SK-N-SH (cell line): ENCODE measurements at regions not wholly inside any gene's neighbourhood (a gene's known extent, or its start where the extent isn't known, plus 50 kb on each side); places are given as distances from the start of the nearest gene placed in this dataset.

Experiments used
- CTCF ChIA-PET: fragments of 300-600, 350-600 bp; formaldehyde crosslinking; extraction: SDS; loops from one replicate; lab custom pipeline; 2021; lab: Yijun Ruan, JAX
- POLR2A ChIA-PET: fragments of 350-600 bp; sonication (Branson Sonifier 250); formaldehyde crosslinking; extraction: SDS; loops from one replicate; lab custom pipeline; 2020; ENCODE audit warnings: antibody characterized with exemption, inconsistent platforms; lab: Yijun Ruan, JAX
- DNase-seq: peaks from one replicate; pipeline ENCODE4 v3.0.0; 2012
- H2AFZ ChIP-seq: fragments of 200-600 bp; sonication (generic); 2 replicates; pipeline ENCODE4 v1.8.1; 2016; ENCODE audit warnings: antibody characterized with exemption, mild to moderate bottlenecking, low read depth
- H3F3A ChIP-seq: fragments of 200-600 bp; sonication (generic); replicated peaks from 2 replicates; pipeline ENCODE3; 2016; ENCODE audit warnings: antibody characterized with exemption, mild to moderate bottlenecking; ENCODE audit not compliant: insufficient read depth
- H3K27ac ChIP-seq, 2 experiments: fragments of 200-500 bp in 1 of 2; fragments of 200-600 bp in 1 of 2; sonication (Bioruptor generic) in 1 of 2; sonication (generic), shearing (Covaris generic) in 1 of 2; 2 replicates each; pipeline versions ENCODE4 v1.5.1 to v1.6.1; 2014 to 2016; ENCODE audit warnings: low read depth in 2 of 2, inconsistent platforms in 1 of 2, low read length in 1 of 2, mild to moderate bottlenecking in 1 of 2, mixed read lengths in 1 of 2
- H3K27me3 ChIP-seq: fragments of 200-600 bp; sonication (generic), shearing (Covaris generic); 2 replicates; pipeline ENCODE4 v1.6.1; 2016; ENCODE audit warnings: mixed run types; ENCODE audit not compliant: insufficient read depth
- H3K36me3 ChIP-seq, 2 experiments: fragments of 200-500 bp in 1 of 2; fragments of 200-600 bp in 1 of 2; sonication (Bioruptor generic) in 1 of 2; sonication (generic) in 1 of 2; replicated peaks in 1 of 2; 2 replicates each; pipeline versions ENCODE3 to v1.5.1; 2014 to 2016; ENCODE audit warnings: low read length in 1 of 2, mild to moderate bottlenecking in 1 of 2; ENCODE audit not compliant: insufficient read depth in 2 of 2, control insufficient read depth in 1 of 2
- H3K4me1 ChIP-seq, 2 experiments: fragments of 200-500 bp in 1 of 2; fragments of 200-600 bp in 1 of 2; sonication (Bioruptor generic) in 1 of 2; sonication (generic), shearing (Covaris generic) in 1 of 2; 2 replicates each; pipeline versions ENCODE4 v1.5.1 to v1.6.1; 2014 to 2016; ENCODE audit warnings: low read depth in 1 of 2, low read length in 1 of 2, mixed run types in 1 of 2; ENCODE audit not compliant: insufficient read depth in 2 of 2, control insufficient read depth in 1 of 2
- H3K4me2 ChIP-seq: fragments of 200-600 bp; sonication (generic), shearing (Covaris generic); 2 replicates; pipeline ENCODE4 v1.6.1; 2017; ENCODE audit warnings: mixed run types
- H3K4me3 ChIP-seq, 2 experiments: fragments of 200-500 bp in 1 of 2; fragments of 200-600 bp in 1 of 2; sonication (Bioruptor generic) in 1 of 2; sonication (generic), shearing (Covaris generic) in 1 of 2; 2 replicates each; pipeline versions ENCODE4 v1.5.1 to v1.8.1; 2014 to 2016; ENCODE audit warnings: low read depth in 2 of 2, inconsistent platforms in 1 of 2, low read length in 1 of 2, mild to moderate bottlenecking in 1 of 2, mixed read lengths in 1 of 2, moderate library complexity in 1 of 2
- H3K79me2 ChIP-seq: fragments of 200-600 bp; sonication (generic); 2 replicates; pipeline ENCODE4 v1.8.1; 2017; ENCODE audit warnings: mild to moderate bottlenecking; ENCODE audit not compliant: insufficient read depth
- H3K9ac ChIP-seq: fragments of 200-600 bp; sonication (generic); 2 replicates; pipeline ENCODE4 v1.6.1; 2017; ENCODE audit warnings: mixed run types
- H3K9me2 ChIP-seq: fragments of 200-600 bp; sonication (generic); 2 replicates; pipeline ENCODE4 v1.6.1; 2017; ENCODE audit warnings: mixed run types
- H3K9me3 ChIP-seq: fragments of 200-600 bp; sonication (generic); 2 replicates; pipeline ENCODE4 v1.6.1; 2017; ENCODE audit warnings: mixed run types, mild to moderate bottlenecking, moderate library complexity
- H4K20me1 ChIP-seq: fragments of 200-600 bp; sonication (generic); 2 replicates; pipeline ENCODE4 v1.6.1; 2017; ENCODE audit warnings: mild to moderate bottlenecking, mixed run types; ENCODE audit not compliant: insufficient read depth
- FOXJ3 ChIP-seq: sonication (generic); formaldehyde crosslinking; IDR thresholded peaks from 2 replicates; pipeline ENCODE4 v1.5.1; 2020; ENCODE audit warnings: mild to moderate bottlenecking, missing genetic modification reagents
- GABPA ChIP-seq: IDR thresholded peaks from 2 replicates; pipeline ENCODE4 v1.4.0; 2012; ENCODE audit warnings: low read depth, mild to moderate bottlenecking
- IRF3 ChIP-seq: fragments of 150-350 bp; IDR thresholded peaks from 2 replicates; pipeline ENCODE4 v1.6.1; 2016; ENCODE audit warnings: mild to moderate bottlenecking, low read depth, low read length
- MXI1 ChIP-seq: IDR thresholded peaks from 2 replicates; pipeline ENCODE4 v1.6.1; 2012; ENCODE audit warnings: mild to moderate bottlenecking, low read depth, low read length, improper control_type of control experiment
- POLR2AphosphoS5 ChIP-seq: IDR thresholded peaks from 2 replicates; pipeline ENCODE4 v1.6.1; 2012; ENCODE audit warnings: low read depth, low read length
- REST ChIP-seq: IDR thresholded peaks from 2 replicates; pipeline ENCODE4 v1.6.1; 2012; ENCODE audit warnings: mild to moderate bottlenecking, low read depth, low read length, moderate library complexity
- RXRA ChIP-seq: IDR thresholded peaks from 2 replicates; pipeline ENCODE4 v1.4.0; 2012; ENCODE audit warnings: low read depth, mild to moderate bottlenecking, borderline replicate concordance
- TEAD4 ChIP-seq: IDR thresholded peaks from 2 replicates; pipeline ENCODE4 v1.4.0; 2012; ENCODE audit warnings: mild to moderate bottlenecking, borderline replicate concordance; ENCODE audit not compliant: insufficient read depth
- WGBS: methylation state at CpG from one replicate; pipeline ENCODE4 v1.1.6; 2017; ENCODE audit warnings: low lambda C conversion rate; 5-methylcytosine and 5-hydroxymethylcytosine counted together

- H3K4me2 ChIP-seq = no peak overlapping the region
- H3K9ac ChIP-seq = no peak overlapping the region
- TF ChIP-seq TEAD4 = no peak
- no peak for TF ChIP-seq REST
- no peak for TF ChIP-seq IRF3
- no peak for TF ChIP-seq RXRA
- no peak for TF ChIP-seq POLR2AphosphoS5
- no peak for TF ChIP-seq MXI1
- TF ChIP-seq GABPA = no peak
- no peak overlapping the region for H3K27ac ChIP-seq
- WGBS = 98% methylated on average over 3 of the region's 3 CpGs
- ChIA-PET POLR2A (no interaction called here), CTCF (interaction anchor here (0.9 kb wide), 1 partner anchor 19 kb away, joined by 4 read pairs; no protein-coding TSS in a partner anchor)
- no peaks in the 10 kb centered on the region for H3K27me3 ChIP-seq
- H3K36me3 ChIP-seq = peaks cover 2 to 5% of the 10 kb centered on the region in 2 experiments
- H3K9me3 ChIP-seq = no peaks in the 10 kb centered on the region
- no peak overlapping the region for H3K4me3 ChIP-seq
- no peaks in the 10 kb centered on the region for H3K79me2 ChIP-seq
- DNase-seq = no peak
- no peaks in the 10 kb centered on the region for H4K20me1 ChIP-seq
- no peak overlapping the region for H2AFZ ChIP-seq
- H3F3A ChIP-seq = no peaks in the 10 kb centered on the region
- peaks cover 0 to 10% of the 10 kb centered on the region in 2 experiments; a peak in 1 of 4 replicates for H3K4me1 ChIP-seq
- no peaks in the 10 kb centered on the region for H3K9me2 ChIP-seq
Measured at GRCh38 chr22:26775394-26775793, 118.0 kb downstream of the MIAT start.

GRCh38 chr22:26777156-26777801, 119.9 kb downstream of the MIAT start:
- Histone ChIP-seq H3K27me3 (no peaks in the 10 kb centered on the region), H3K9ac (no peak overlapping the region), H3K36me3 (peaks cover 2 to 5% of the 10 kb centered on the region in 2 experiments), H4K20me1 (no peaks in the 10 kb centered on the region), H3K4me1 (peaks cover 0 to 20% of the 10 kb centered on the region in 2 experiments; a peak in 1 of 4 replicates), H3K4me3 (no peak overlapping the region), H3K79me2 (no peaks in the 10 kb centered on the region), H3K4me2 (no peak overlapping the region), H3K9me2 (no peaks in the 10 kb centered on the region), H3K27ac (no peak overlapping the region), H3F3A (no peaks in the 10 kb centered on the region), H3K9me3 (no peaks in the 10 kb centered on the region), H2AFZ (no peak overlapping the region)
- TF ChIP-seq GABPA = no peak
- no peak for TF ChIP-seq RXRA
- TF ChIP-seq TEAD4 = no peak
- TF ChIP-seq FOXJ3 (CRISPR knock-in tag) = no peak
- no peak for DNase-seq
- POLR2A ChIA-PET = no interaction called here
- CTCF ChIA-PET = no interaction called here
- 53% methylated on average over 6 of the region's 6 CpGs for WGBS
